PC-3 (cell line): ENCODE measurements at regions not wholly inside any gene's neighbourhood (a gene's known extent, or its start where the extent isn't known, plus 50 kb on each side); places are given as distances from the start of the nearest gene placed in this dataset.

Experiments used
- ATAC-seq: fragments of 200-7000 bp; cut with Tn5 transposase; 2 replicates; pipeline ENCODE4 v1.9.1; 2020; ENCODE audit warnings: mild to moderate bottlenecking, moderate library complexity
- BruUV-seq: library from RNA; stranded (reverse); fragments of 400-500 nt; replicated peaks from 2 replicates; lab custom pipeline; 2021; lab: Mats Ljungman, UMichigan
- CTCF ChIA-PET: fragments of 300-600 bp; sonication (Branson Sonifier 250); formaldehyde crosslinking; loops from one replicate; lab custom pipeline; 2022; ENCODE audit warnings: antibody characterized with exemption; lab: Charles Lee
- POLR2A ChIA-PET: fragments of 300-600 bp; sonication (Branson Sonifier 250); formaldehyde crosslinking; loops from one replicate; lab custom pipeline; 2022; ENCODE audit warnings: antibody characterized with exemption; ENCODE audit not compliant: unreplicated experiment; lab: Charles Lee
- DNase-seq: peaks from one replicate; pipeline ENCODE4 v3.0.0-alpha.2; 2015
- H2AFZ ChIP-seq: fragments of 300-600 bp; sonication (generic); 2 replicates; pipeline ENCODE4 v1.6.0; 2016; ENCODE audit warnings: antibody characterized with exemption, low read length
- H3F3A ChIP-seq: fragments of 300-600 bp; sonication (generic); one replicate; pipeline ENCODE4 v1.6.0; 2017; ENCODE audit warnings: antibody characterized with exemption, low read length, control low read depth, mild to moderate bottlenecking; ENCODE audit not compliant: unreplicated experiment
- H3K27ac ChIP-seq: fragments of 300-600 bp; sonication (generic); 2 replicates; pipeline ENCODE4 v1.5.1; 2016; ENCODE audit warnings: mild to moderate bottlenecking, low read length
- H3K27me3 ChIP-seq: fragments of 300-600 bp; sonication (generic); 2 replicates; pipeline ENCODE4 v1.6.1; 2016; ENCODE audit warnings: low read length, mixed read lengths
- H3K36me3 ChIP-seq: fragments of 300-600 bp; sonication (generic); 2 replicates; pipeline ENCODE4 v1.6.1; 2016; ENCODE audit warnings: low read depth, mixed run types, low read length, mixed read lengths
- H3K4me1 ChIP-seq: fragments of 300-600 bp; sonication (generic); 2 replicates; pipeline ENCODE4 v1.5.1; 2016; ENCODE audit warnings: low read length; ENCODE audit not compliant: insufficient read depth
- H3K4me2 ChIP-seq: fragments of 300-600 bp; sonication (generic); 2 replicates; pipeline ENCODE4 v1.6.0; 2016; ENCODE audit warnings: low read length
- H3K4me3 ChIP-seq: fragments of 300-600 bp; sonication (generic); 2 replicates; pipeline ENCODE4 v1.5.1; 2016; ENCODE audit warnings: mild to moderate bottlenecking, low read length, mixed read lengths
- H3K79me2 ChIP-seq: fragments of 300-600 bp; sonication (generic); 2 replicates; pipeline ENCODE4 v1.6.1; 2017; ENCODE audit warnings: low read length, mixed read lengths
- H3K9ac ChIP-seq: fragments of 300-600 bp; sonication (generic); 2 replicates; pipeline ENCODE4 v1.6.0; 2016; ENCODE audit warnings: mild to moderate bottlenecking, low read length
- H3K9me2 ChIP-seq: fragments of 300-600 bp; sonication (generic); replicated peaks from 2 replicates; pipeline ENCODE4 v1.6.1; 2016; ENCODE audit warnings: mixed run types, low read length, mixed read lengths
- H3K9me3 ChIP-seq: fragments of 300-600 bp; sonication (generic); 2 replicates; pipeline ENCODE4 v1.6.1; 2016; ENCODE audit warnings: low read length, mixed read lengths
- H4K20me1 ChIP-seq: fragments of 300-600 bp; sonication (generic); 2 replicates; pipeline ENCODE4 v1.6.1; 2016; ENCODE audit warnings: low read length, mixed read lengths
- EZH2 ChIP-seq: fragments of 300-600 bp; sonication (generic); IDR thresholded peaks from one replicate; pipeline ENCODE4 v1.6.1; 2017; ENCODE audit warnings: antibody characterized with exemption, mild to moderate bottlenecking, low read length; ENCODE audit not compliant: unreplicated experiment
- EZH2phosphoT487 ChIP-seq: fragments of 300-600 bp; sonication (generic); IDR thresholded peaks from 2 replicates; pipeline ENCODE4 v1.6.1; 2018; ENCODE audit warnings: mild to moderate bottlenecking, antibody characterized with exemption, low read length, borderline replicate concordance
- intact Hi-C: fragments of 100-400 bp; cut with micrococcal nuclease; formaldehyde crosslinking; loops from 2 replicates; pipeline ENCODE4 v1.9.0; 2023
- TF ChIP-seq, protein P1 (sequence below): fragments of 300-600 bp; sonication (generic); conservative IDR thresholded peaks from 2 replicates; pipeline ENCODE4 v1.5.1; 2017; ENCODE audit warnings: antibody characterized with exemption, low read depth, mild to moderate bottlenecking, low read length

DNA sequence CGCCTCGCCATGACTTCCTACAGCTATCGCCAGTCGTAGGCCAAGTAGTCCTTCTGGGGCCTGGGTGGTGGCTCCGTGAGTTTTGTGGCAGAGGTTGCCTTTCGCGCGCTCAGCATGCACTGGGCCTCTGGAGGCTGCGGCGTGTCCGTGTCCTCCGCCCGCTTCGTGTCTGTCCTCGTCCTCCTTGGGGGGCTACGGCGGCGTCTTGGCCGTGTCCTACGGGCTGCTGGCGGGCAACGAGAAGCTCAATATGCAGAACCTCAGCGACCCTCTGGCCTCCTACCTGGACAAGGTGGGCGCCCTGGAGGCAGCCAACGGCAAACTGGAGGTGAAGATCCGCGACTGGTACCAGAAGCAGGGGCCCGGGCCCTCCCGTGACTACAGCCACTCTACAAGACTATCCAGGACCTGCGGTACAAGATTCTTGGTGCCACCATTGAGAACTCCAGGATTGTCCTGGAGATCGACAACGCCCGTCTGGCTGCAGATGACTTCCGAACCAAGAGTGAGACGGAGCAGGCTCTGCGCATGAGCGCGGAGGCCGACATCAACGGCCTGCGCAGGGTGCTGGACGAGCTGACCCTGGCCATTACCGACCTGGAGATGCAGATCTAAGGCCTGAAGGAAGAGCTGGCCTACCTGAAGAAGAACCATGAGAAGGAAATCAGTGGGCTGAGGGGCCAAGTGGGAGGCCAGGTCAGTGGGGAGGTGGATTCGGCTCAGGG is 296.3 kb downstream of the OGFRL1 start:
- BruUV-seq, result no TSS peak
- intact Hi-C loops, result no loop called here
- TF ChIP-seq EZH2 (no peak), EZH2phosphoT487 (no peak)
- TF ChIP-seq, protein P1, sequence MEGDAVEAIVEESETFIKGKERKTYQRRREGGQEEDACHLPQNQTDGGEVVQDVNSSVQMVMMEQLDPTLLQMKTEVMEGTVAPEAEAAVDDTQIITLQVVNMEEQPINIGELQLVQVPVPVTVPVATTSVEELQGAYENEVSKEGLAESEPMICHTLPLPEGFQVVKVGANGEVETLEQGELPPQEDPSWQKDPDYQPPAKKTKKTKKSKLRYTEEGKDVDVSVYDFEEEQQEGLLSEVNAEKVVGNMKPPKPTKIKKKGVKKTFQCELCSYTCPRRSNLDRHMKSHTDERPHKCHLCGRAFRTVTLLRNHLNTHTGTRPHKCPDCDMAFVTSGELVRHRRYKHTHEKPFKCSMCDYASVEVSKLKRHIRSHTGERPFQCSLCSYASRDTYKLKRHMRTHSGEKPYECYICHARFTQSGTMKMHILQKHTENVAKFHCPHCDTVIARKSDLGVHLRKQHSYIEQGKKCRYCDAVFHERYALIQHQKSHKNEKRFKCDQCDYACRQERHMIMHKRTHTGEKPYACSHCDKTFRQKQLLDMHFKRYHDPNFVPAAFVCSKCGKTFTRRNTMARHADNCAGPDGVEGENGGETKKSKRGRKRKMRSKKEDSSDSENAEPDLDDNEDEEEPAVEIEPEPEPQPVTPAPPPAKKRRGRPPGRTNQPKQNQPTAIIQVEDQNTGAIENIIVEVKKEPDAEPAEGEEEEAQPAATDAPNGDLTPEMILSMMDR, result no peak

DNA sequence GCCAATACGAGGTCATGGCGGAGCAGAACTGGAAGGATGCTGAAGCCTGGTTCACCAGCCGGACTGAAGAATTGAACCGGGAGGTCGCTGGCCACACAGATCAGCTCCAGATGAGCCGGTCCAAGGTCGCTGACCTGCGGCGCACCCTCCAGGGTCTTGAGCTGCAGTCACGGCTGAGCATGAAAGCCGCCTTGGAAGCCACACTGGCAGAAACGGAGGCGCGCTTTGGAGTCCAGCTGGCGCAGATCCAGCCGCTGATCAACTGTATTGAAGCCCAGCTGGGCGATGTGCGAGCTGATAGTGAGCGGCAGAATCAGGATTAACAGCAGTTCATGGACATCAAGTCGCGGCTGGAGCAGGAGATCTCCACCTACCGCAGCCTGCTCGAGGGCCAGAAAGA is 296.9 kb downstream of the OGFRL1 start:
- no peaks in the 10 kb centered on the region for H3K27me3 ChIP-seq
- intact Hi-C loops, result no loop called here
- no peaks in the 10 kb centered on the region for H3F3A ChIP-seq
- no peak overlapping the region for H2AFZ ChIP-seq
- ATAC-seq (no peak), DNase-seq (no peak)
- no peak overlapping the region for H3K4me3 ChIP-seq
- H3K9me2 ChIP-seq, result no peaks in the 10 kb centered on the region
- no peak overlapping the region for H3K27ac ChIP-seq
- no peak for TF ChIP-seq EZH2
- TF ChIP-seq, protein P1, result no peak
- no peak for TF ChIP-seq EZH2phosphoT487
- no peaks in the 10 kb centered on the region for H3K79me2 ChIP-seq
- ChIA-PET CTCF (no interaction called here), POLR2A (no interaction called here)
- no peak overlapping the region for H3K9ac ChIP-seq
- BruUV-seq, result no TSS peak
- H3K36me3 ChIP-seq, result no peaks in the 10 kb centered on the region
- no peaks in the 10 kb centered on the region for H3K4me1 ChIP-seq
- no peak overlapping the region for H3K4me2 ChIP-seq
- no peaks in the 10 kb centered on the region for H3K9me3 ChIP-seq
- no peaks in the 10 kb centered on the region for H4K20me1 ChIP-seq

More for the DNA sequence above, 296.3 kb downstream of the OGFRL1 start:
- H3K27me3 ChIP-seq, result no peaks in the 10 kb centered on the region
- H4K20me1 ChIP-seq, result no peaks in the 10 kb centered on the region
- H3K4me2 ChIP-seq, result no peak overlapping the region
- 0 out of 2 replicates have a peak, but pooled peaks cover 2% of the 10 kb centered on the region for H3K4me1 ChIP-seq
- no peaks in the 10 kb centered on the region for H3K9me2 ChIP-seq
- no peak overlapping the region for H3K4me3 ChIP-seq
- CTCF ChIA-PET, result no interaction called here
- POLR2A ChIA-PET, result no interaction called here
- no peaks in the 10 kb centered on the region for H3K9me3 ChIP-seq
- H3K27ac ChIP-seq, result no peak overlapping the region
- no peaks in the 10 kb centered on the region for H3K79me2 ChIP-seq
- no peak for ATAC-seq
- H3K9ac ChIP-seq, result no peak overlapping the region
- H3F3A ChIP-seq, result no peaks in the 10 kb centered on the region
- no peak for DNase-seq
- no peak overlapping the region for H2AFZ ChIP-seq
- H3K36me3 ChIP-seq, result no peaks in the 10 kb centered on the region

DNA sequence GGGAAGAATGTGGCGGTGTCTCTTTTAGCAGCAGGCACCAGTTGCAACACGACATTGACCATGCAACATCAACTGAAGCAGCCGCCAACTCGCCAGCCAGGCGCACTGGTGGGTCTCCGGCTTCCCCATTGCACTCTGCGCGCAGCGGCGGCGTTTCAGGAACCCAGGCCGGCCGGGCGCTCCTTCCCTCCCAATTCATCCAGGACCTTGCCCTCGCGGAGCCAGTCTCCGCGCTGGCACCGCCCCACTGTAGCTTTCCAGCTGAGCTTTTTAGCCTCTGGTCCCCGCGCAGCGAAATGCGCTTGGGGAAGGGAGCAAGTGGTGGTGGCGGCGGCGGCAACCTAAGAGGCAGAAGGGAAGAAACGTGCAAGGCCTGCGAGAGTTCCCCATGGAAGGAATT is 297.9 kb upstream of the RIMS1 start:
- CTCF ChIA-PET, result no interaction called here
- H2AFZ ChIP-seq, result no peak overlapping the region

More for the DNA sequence above, 297.9 kb upstream of the RIMS1 start:
- no peaks in the 10 kb centered on the region for H3K79me2 ChIP-seq
- H4K20me1 ChIP-seq, result no peaks in the 10 kb centered on the region
- ATAC-seq, result no peak
- H3K9me3 ChIP-seq, result no peaks in the 10 kb centered on the region
- no peak overlapping the region for H3K4me3 ChIP-seq
- H3K36me3 ChIP-seq, result no peaks in the 10 kb centered on the region
- no peak for DNase-seq
- no peaks in the 10 kb centered on the region for H3K4me1 ChIP-seq
- POLR2A ChIA-PET, result no interaction called here
- TF ChIP-seq EZH2phosphoT487, result no peak
- TF ChIP-seq EZH2, result no peak
- TF ChIP-seq, protein P1, result no peak
- H3K27ac ChIP-seq, result no peak overlapping the region
- H3K9me2 ChIP-seq, result no peaks in the 10 kb centered on the region
- H3K9ac ChIP-seq, result no peak overlapping the region
- no TSS peak for BruUV-seq
- H3F3A ChIP-seq, result no peaks in the 10 kb centered on the region
- intact Hi-C loops, result no loop called here
- no peak overlapping the region for H3K4me2 ChIP-seq
- H3K27me3 ChIP-seq, result no peaks in the 10 kb centered on the region
